Stimulated activated CD4-positive, alpha-beta T cell treated with anti-CD3 and anti-CD28 coated beads, Interleukin-15, amount 100 ng/mL, for 1 hour (primary cell): ENCODE measurements at regions not wholly inside any gene's neighbourhood (a gene's known extent, or its start where the extent isn't known, plus 50 kb on each side); places are given as distances from the start of the nearest gene placed in this dataset.
"Not testable (repeated sequence)": the region's sequence is repeated elsewhere in the genome, so short reads cannot be mapped to it uniquely, and the experiment has no call there.

Source experiments
- DNase-seq, 2 donors: peaks; one replicate each; pipeline ENCODE4 v3.0.0-alpha.2; 2020; ENCODE audit warnings: low read depth in 1 of 2, low spot score in 1 of 2

DNA sequence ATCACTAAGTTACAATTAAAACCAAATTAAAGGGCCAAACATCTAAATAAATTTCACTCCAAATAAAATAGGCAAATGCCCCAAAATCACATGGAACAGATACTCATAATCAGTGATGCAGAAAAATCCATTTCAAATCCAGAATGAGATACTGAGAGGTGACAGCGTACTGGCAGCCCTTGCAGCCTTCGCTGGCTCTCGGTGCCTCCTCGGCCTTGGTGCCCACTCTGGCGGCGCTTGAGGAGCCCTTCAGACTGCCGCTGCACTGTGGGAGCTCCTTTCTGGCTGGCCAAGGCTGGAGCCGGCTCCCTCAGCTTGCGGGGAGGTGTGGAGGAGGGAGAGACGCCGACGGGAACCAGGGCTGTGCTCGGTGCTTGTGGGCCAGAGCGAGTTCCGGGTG is 761.2 kb upstream of the AMELY start:
- DNase-seq: no peak

DNA sequence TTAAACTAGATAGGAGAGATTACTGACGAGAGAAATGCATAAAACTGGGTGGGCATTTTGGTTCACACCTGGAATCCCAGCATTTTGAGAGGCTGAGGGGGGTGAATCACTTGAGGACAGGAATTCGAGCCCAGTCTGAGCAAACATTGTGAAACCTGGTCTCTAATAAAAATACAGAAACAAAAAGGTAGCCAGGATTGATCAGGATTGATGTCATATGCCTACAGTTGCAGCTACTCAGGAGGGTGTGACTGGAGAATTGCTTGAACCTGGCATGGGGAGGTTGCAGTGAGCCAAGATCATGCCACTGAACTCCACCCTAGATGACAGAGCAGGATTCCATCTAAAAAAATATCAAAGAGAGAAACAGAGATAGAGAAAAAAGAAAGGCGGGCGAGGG is 751.7 kb upstream of the AMELY start:
- DNase-seq: no peak

DNA sequence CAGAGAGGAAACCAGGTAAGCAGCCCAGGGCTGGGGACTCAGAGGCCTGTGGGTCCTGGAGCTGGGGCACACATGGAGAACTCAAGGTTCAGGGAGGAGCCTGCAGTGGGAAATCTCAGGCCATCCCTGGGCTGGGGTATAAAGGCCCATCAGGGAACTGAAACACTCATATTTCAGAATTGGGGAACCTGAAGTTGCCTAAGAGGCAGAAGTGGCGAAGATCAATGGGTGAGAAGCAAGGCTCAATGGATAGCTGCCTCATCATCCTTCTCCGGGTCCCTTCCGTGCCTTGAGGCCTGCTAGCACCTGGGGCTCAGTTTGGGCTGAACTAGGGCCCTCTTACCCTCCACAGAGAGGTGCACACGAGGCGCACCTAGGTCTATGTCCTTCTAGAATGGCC is 747.5 kb upstream of the AMELY start:
- no peak for DNase-seq

DNA sequence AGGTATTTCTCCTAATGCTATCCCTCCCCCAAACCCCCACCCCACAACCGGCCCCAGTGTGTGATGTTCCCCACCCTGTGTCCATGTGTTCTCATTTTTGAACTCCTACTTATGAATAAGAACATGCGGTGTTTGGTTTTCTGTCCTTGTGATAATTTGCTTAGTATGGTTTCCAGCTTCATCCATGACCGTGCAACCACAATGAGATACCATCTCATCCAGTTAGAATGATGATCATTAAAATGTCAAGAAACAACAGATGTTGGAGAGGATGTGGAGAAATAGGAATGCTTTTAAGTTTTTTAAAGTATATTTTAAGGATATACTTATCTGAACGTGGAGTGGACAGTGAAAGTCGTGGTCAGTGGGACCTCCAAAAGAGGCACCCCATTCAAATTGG is 745.0 kb upstream of the AMELY start:
- no peak for DNase-seq

DNA sequence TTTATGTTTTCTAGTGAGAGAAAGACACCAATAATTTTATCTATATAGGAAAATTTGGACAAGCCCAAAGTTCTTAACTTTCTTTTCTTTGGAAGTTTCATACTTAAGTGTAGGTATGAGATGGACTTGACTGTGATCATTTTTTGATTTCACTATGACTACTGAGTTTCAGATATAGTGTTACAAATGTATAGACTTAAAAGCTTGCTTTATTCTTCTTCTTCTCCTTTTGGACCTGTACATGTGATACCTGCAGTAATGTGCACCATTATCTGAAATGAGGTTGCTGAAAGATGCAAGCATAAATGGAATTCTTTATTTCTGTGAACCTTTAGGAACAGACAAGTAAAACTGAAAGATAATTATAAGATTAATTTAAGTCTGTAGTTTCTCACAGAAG is 743.4 kb upstream of the AMELY start:
- no peak for DNase-seq

DNA sequence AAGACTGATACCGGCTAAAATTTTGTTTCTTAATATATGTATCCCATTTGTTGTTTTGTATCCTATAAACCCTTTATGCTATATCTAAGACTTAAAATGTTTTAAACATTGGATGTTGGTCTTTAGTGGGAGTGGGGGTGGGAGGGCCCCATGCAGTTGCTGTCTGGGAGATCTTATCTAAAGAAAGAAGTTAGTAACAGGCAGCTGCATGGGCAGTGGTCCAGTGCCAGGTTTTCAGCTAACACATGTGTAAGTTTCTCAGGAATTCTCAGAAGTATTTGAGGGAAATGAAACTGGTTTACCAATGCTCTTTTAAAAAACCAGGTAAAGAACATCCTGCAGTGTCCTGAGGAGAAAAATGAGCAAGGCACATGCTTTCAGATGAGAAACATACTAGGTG is 738.3 kb upstream of the AMELY start:
- DNase-seq: not testable (repeated sequence)
